Brain microvascular endothelial cell (primary cell): ENCODE measurements at regions not wholly inside any gene's neighbourhood (a gene's known extent, or its start where the extent isn't known, plus 50 kb on each side); places are given as distances from the start of the nearest gene placed in this dataset.

Source experiments
- DNase-seq: peaks from one replicate; pipeline ENCODE4 v3.0.0-alpha.2; 2020
- H3K27ac ChIP-seq: fragments of 250-450 bp; sonication (Bioruptor Pico); 2 replicates; pipeline ENCODE4 v1.5.1; 2020; ENCODE audit warnings: mild to moderate bottlenecking, moderate library complexity
- H3K27me3 ChIP-seq: fragments of 250-450 bp; sonication (Bioruptor Pico); replicated peaks from 2 replicates; pipeline ENCODE4 v1.5.1; 2020; ENCODE audit warnings: mild to moderate bottlenecking
- H3K36me3 ChIP-seq: fragments of 250-450 bp; sonication (Bioruptor Pico); replicated peaks from 2 replicates; pipeline ENCODE4 v1.5.1; 2020; ENCODE audit warnings: mild to moderate bottlenecking
- H3K4me3 ChIP-seq: 2 replicates; pipeline ENCODE4 v1.5.1; 2011; ENCODE audit warnings: low read depth, mild to moderate bottlenecking, control low read depth, low read length, moderate library complexity
- in situ Hi-C: cut with HindIII; loops from 2 replicates; pipeline ENCODE4 v1.10.0; 2017; ENCODE audit warnings: low sequenced_read_pairs, low pct_ligation_motif_present
- TF ChIP-seq, protein P1 (sequence below): IDR thresholded peaks from 2 replicates; pipeline ENCODE4 v1.5.1; 2011; ENCODE audit warnings: low read depth, mild to moderate bottlenecking, moderate library complexity, low read length, control low read depth, inconsistent platforms; ENCODE audit errors: missing control alignments

DNA sequence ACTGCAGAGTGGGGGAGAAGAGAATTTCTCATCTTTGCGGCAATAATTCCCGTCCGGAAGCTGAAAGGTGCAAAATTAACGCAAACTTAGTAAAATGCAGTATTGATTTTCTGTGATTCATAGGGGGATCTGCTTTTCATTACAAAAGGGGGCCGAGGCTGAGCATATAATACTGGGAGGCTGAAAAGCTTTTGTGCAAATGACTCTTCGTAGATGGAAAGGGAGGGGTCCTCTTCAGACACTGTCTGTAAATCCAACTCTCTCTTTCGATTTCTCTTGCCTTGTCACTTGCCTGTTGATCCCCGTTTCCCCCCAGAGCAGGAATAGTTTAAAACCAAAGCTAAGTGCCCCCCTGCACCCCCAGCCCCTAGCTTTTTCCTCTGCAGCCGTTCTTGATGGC lies 258.2 kb downstream of the VRK1 start:
- in situ Hi-C loops: no loop called here
- no peak for DNase-seq
- no peak overlapping the region for H3K4me3 ChIP-seq
- H3K27ac ChIP-seq: no peak overlapping the region
- no peaks in the 10 kb centered on the region for H3K27me3 ChIP-seq
- H3K36me3 ChIP-seq: no peaks in the 10 kb centered on the region
- TF ChIP-seq, protein P1, sequence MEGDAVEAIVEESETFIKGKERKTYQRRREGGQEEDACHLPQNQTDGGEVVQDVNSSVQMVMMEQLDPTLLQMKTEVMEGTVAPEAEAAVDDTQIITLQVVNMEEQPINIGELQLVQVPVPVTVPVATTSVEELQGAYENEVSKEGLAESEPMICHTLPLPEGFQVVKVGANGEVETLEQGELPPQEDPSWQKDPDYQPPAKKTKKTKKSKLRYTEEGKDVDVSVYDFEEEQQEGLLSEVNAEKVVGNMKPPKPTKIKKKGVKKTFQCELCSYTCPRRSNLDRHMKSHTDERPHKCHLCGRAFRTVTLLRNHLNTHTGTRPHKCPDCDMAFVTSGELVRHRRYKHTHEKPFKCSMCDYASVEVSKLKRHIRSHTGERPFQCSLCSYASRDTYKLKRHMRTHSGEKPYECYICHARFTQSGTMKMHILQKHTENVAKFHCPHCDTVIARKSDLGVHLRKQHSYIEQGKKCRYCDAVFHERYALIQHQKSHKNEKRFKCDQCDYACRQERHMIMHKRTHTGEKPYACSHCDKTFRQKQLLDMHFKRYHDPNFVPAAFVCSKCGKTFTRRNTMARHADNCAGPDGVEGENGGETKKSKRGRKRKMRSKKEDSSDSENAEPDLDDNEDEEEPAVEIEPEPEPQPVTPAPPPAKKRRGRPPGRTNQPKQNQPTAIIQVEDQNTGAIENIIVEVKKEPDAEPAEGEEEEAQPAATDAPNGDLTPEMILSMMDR: no peak

DNA sequence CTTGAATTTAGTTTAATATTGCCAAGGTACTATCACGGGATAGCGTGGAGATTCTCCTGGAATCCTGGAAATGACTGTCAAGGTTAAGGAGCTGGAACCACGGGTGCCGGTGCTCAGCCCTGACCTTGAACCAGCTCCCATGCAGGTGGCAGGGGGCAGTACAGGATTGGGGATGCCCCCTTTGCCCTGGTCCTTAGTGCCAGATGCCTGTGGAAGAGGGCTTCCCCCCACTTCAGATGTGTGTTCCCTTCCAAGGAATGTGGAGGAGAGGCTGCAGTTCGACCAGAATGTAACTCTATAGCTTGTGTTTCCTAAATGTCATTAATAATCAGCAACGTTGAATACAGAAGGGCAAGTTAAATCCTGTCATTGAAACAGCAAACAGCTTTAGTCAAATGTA lies 258.9 kb downstream of the VRK1 start:
- no peaks in the 10 kb centered on the region for H3K36me3 ChIP-seq
- TF ChIP-seq, protein P1: no peak
- H3K4me3 ChIP-seq: no peak overlapping the region
- in situ Hi-C loops: no loop called here
- no peak for DNase-seq
- no peaks in the 10 kb centered on the region for H3K27me3 ChIP-seq
- no peak overlapping the region for H3K27ac ChIP-seq

DNA sequence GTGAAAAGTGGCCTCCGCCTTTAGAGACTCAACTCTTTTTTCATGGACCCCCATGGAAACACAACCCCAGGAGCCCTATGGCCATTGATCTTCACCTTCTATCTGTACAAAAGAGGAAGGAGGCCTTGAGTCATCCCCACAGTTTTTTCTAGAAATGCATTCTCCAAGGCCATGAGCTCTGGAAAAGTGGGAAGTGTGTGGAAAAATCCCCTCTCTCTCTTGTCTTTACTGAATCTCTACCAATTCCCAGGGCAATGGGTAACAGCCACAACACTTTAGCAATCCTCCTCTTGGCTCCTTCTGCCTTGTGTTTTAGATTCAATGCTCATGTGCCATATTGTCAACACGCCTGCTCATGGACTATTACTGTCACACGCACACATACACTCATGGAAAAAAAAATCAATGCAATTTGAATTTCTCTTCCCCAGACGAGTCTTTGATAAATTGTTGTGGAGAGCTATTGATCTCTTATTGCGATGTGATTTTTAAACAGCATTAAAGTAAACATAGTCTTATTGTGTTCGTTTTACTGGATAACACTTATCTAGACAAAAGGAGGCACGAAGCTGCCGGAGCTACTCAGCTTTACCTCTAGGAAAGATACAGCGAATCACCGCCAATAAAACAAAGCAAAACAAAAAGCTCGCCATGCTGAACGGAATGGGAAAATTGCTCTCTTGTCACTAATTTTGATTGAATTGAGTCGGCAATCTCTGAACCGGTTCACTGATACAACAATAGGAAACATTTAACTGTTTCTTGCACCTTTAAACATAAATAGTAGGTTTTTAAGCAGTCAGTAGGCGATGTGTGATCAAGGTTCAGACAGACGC lies 260.3 kb downstream of the VRK1 start:
- DNase-seq: no peak
- TF ChIP-seq, protein P1: no peak
- no peaks in the 10 kb centered on the region for H3K27me3 ChIP-seq
- H3K27ac ChIP-seq: no peak overlapping the region
- H3K36me3 ChIP-seq: no peaks in the 10 kb centered on the region
- in situ Hi-C loops: no loop called here
- no peak overlapping the region for H3K4me3 ChIP-seq

DNA sequence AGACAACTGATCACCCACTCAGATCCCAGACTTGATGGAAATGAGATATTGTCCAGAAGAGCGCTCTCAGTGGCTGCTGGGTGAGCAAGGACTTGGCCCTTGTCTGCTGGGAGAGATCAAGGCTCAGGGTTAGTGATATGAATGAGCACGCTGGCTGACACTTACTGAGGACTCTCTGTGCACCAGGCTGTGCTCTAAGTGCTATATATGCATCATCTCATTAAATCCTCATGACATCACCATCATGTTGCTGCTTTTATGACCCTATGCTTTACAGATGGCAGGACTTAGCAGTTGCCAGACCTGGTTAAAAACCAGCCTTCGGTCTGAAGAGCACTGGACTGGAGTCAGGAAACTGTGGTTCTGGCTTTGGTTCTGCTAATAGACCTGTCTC lies 260.9 kb downstream of the VRK1 start:
- in situ Hi-C loops: no loop called here
- Histone ChIP-seq H3K4me3 (no peak overlapping the region), H3K27ac (no peak overlapping the region), H3K27me3 (no peaks in the 10 kb centered on the region), H3K36me3 (no peaks in the 10 kb centered on the region)
- TF ChIP-seq, protein P1: no peak
- no peak for DNase-seq

DNA sequence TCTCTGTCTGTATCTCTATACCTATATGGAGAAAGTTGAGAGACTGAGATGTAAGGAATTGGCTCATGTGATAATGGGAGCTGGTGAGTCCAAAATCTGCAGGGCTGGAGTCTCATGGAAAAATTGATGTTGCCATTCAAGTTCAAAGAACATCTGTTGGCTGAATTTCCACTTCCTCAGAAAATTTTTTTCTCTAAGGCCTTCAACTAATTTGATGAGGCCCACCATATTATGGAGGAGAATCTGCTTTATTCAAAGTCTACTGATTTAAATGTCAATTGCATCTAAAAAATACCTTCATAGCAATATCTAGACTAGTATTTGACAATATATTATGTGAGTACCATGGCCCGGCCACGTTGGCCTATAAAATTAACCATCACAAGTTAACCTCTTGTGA lies 261.4 kb downstream of the VRK1 start:
- TF ChIP-seq, protein P1: no peak
- H3K4me3 ChIP-seq: no peak overlapping the region
- in situ Hi-C loops: no loop called here

DNA sequence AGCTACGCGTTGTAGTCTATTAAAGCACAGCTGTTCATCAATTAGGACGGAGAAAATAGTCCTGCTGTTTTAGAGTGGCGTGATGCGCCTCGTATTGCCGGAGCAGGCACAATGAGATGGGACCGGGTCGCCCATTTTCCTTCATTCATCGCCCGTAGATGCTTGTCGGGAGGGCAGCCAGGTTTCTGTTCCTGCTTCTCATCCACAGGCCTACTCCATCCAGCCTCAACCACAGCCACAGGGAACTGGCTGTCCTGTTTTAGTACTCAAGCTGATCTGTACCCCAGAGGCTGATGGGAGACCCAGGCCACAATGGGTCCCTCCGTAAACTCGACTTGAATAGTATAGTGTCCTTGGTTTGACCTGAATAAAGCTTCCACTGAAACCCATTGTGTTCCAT lies 264.0 kb downstream of the VRK1 start:
- DNase-seq: no peak
- TF ChIP-seq, protein P1: no peak
- Histone ChIP-seq H3K36me3 (no peaks in the 10 kb centered on the region), H3K27ac (no peak overlapping the region), H3K4me3 (no peak overlapping the region), H3K27me3 (no peaks in the 10 kb centered on the region)
- in situ Hi-C loops: no loop called here

More for the DNA sequence above, 261.4 kb downstream of the VRK1 start:
- Histone ChIP-seq H3K36me3 (no peaks in the 10 kb centered on the region), H3K27me3 (no peaks in the 10 kb centered on the region), H3K27ac (no peak overlapping the region)
- no peak for DNase-seq
